ENCODE measurements at regions not wholly inside any gene's neighbourhood (a gene's known extent, or its start where the extent isn't known, plus 50 kb on each side); places are given as distances from the start of the nearest gene placed in this dataset.

DNA sequence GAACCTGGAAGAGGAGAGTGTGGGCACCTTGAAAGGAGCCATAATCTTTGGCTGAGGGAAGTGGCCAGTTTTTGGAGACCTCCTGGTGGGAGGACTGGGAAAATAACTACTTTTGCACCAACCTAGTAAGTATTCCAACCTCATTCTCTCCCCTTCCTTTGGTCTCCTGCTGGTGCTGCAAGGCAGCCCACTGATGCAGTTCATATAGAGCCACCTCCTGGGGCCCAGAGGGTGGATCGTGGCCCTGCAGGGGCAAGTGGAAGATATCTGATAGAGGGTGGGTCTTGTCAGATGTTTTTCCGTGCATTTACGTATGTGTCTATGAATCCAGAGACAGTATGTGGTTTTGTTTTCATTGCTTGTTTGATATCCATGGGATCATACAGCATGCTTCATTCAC is 172.8 kb upstream of the PITX1 start:
- TF ChIP-seq, protein P1, sequence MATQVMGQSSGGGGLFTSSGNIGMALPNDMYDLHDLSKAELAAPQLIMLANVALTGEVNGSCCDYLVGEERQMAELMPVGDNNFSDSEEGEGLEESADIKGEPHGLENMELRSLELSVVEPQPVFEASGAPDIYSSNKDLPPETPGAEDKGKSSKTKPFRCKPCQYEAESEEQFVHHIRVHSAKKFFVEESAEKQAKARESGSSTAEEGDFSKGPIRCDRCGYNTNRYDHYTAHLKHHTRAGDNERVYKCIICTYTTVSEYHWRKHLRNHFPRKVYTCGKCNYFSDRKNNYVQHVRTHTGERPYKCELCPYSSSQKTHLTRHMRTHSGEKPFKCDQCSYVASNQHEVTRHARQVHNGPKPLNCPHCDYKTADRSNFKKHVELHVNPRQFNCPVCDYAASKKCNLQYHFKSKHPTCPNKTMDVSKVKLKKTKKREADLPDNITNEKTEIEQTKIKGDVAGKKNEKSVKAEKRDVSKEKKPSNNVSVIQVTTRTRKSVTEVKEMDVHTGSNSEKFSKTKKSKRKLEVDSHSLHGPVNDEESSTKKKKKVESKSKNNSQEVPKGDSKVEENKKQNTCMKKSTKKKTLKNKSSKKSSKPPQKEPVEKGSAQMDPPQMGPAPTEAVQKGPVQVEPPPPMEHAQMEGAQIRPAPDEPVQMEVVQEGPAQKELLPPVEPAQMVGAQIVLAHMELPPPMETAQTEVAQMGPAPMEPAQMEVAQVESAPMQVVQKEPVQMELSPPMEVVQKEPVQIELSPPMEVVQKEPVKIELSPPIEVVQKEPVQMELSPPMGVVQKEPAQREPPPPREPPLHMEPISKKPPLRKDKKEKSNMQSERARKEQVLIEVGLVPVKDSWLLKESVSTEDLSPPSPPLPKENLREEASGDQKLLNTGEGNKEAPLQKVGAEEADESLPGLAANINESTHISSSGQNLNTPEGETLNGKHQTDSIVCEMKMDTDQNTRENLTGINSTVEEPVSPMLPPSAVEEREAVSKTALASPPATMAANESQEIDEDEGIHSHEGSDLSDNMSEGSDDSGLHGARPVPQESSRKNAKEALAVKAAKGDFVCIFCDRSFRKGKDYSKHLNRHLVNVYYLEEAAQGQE (IDR thresholded peaks at IDR 0.05; ENCODE audit: insufficient read depth in 1 of 2, low read depth in 2 of 2, low read length in 2 of 2) = no peak
- TF ChIP-seq FOXP2 (optimal IDR thresholded peaks at IDR 0.05; ENCODE audit: borderline replicate concordance, extremely low read depth, extremely low read length, insufficient read depth) (no peak), POLR2AphosphoS5 (IDR thresholded peaks at IDR 0.05; ENCODE audit: low read depth, low read length) (no peak), SIN3A (IDR thresholded peaks at IDR 0.05; ENCODE audit: borderline replicate concordance, insufficient read depth, low read length) (no peak), TAF1 (IDR thresholded peaks at IDR 0.05; ENCODE audit: borderline replicate concordance, insufficient read depth, low read length) (no peak)

DNA sequence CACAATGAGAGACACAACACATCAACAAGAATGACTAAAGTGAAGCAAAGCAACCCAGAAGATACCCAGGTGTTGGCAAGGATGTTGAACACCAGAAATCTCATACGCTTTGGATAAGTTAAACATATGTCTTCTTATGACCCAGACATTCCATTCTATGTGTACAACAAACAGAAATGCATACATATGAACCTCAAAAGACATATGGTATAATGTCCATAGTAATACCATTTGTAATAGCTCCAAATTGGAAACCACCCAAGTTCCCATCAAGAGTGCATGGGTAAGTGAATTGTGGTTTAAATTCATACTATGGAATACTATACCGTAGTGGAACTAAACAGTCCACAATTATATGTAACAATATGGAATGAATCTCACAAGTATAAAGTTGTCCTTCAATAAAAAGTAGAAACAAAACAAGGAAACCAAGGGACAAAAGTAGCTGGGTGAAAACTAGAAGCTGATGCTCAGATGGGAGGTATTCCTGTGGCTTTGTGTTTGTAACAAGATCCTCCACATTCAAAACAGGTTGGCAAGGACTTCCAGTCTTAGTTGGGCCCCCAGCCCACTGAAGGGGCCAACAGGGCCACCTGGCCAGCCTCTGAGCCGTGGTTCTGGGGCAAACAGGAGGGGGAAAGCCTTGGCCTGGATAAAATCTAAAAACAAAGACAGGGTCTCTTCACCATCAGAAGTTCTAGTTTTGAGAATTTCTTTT is 171.8 kb upstream of the PITX1 start:
- TF ChIP-seq FOXP2 (optimal IDR thresholded peaks at IDR 0.05; ENCODE audit: borderline replicate concordance, extremely low read depth, extremely low read length, insufficient read depth) = no peak
- no peak for TF ChIP-seq SIN3A (IDR thresholded peaks at IDR 0.05; ENCODE audit: borderline replicate concordance, insufficient read depth, low read length)
- TF ChIP-seq, protein P1 (IDR thresholded peaks at IDR 0.05; ENCODE audit: insufficient read depth in 1 of 2, low read depth in 2 of 2, low read length in 2 of 2) = no peak
- TF ChIP-seq TAF1 (IDR thresholded peaks at IDR 0.05; ENCODE audit: borderline replicate concordance, insufficient read depth, low read length) = no peak
- no peak for TF ChIP-seq POLR2AphosphoS5 (IDR thresholded peaks at IDR 0.05; ENCODE audit: low read depth, low read length)

DNA sequence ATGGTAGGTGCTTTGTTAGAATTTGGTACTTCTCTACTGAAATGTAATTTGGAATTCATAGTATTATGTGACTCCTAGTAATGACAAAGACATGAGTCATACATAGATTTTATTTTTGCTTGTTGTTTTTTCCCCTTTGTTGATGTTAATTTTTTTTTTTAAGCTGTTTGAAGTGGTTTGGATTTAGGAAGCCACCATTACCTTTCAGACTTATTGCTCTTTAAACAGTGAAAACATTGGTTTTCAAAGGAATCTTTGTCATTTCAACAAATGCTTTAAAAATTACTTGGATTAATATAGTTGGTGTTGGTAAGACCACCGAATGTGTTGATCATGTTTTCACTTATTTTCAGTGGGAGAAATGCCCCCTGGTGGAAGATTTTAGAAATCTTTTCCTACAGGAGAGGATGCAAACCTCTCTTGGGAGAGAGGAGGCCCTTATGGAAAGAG is 170.1 kb upstream of the PITX1 start:
- TF ChIP-seq, protein P1 (IDR thresholded peaks at IDR 0.05; ENCODE audit: insufficient read depth in 1 of 2, low read depth in 2 of 2, low read length in 2 of 2) = no peak

DNA sequence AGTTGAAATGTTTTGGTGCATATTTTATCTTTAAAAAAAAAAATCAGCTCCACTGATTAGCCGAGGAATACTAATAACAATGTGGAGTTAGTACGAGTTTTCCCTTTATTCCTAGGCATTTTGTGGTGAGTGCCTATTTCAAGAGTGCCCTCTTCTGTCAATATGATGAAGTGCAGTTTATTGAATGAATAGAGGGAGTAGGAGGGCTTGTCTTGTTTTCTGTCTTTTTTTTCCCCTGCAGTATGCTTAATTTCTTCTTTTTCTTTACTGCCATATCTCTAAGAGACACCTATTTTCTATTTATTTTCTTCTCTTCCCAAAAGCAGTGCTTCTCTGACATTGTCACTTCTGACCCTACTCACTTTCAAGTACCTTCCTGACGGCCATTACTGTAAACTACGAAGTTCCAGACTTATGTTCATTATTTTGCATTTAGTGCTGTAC is 169.6 kb upstream of the PITX1 start:
- TF ChIP-seq, protein P1 (IDR thresholded peaks at IDR 0.05; ENCODE audit: insufficient read depth in 1 of 2, low read depth in 2 of 2, low read length in 2 of 2) = no peak
- TF ChIP-seq TAF1 (IDR thresholded peaks at IDR 0.05; ENCODE audit: borderline replicate concordance, insufficient read depth, low read length) (no peak), SIN3A (IDR thresholded peaks at IDR 0.05; ENCODE audit: borderline replicate concordance, insufficient read depth, low read length) (no peak), POLR2AphosphoS5 (IDR thresholded peaks at IDR 0.05; ENCODE audit: low read depth, low read length) (no peak), FOXP2 (optimal IDR thresholded peaks at IDR 0.05; ENCODE audit: borderline replicate concordance, extremely low read depth, extremely low read length, insufficient read depth) (no peak)

DNA sequence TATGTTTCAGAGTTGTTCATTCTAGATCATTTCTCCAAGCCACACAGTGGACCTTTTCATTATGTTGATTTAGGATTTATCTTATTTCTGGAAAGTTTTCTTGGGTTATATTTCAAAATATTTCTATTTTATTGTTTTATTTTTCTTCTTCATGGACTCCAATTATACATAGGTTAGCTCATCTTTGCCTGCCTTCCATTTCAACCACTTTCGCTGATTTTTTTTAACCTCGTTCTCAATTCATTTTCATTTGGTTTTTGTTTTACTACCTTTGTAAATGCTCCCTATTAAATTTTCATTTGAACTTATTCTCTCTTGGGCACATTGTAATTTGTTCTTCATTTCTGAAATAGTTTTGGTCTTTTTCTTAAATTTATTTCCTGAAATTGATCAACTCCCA is 169.0 kb upstream of the PITX1 start:
- TF ChIP-seq, protein P1 (IDR thresholded peaks at IDR 0.05; ENCODE audit: insufficient read depth in 1 of 2, low read depth in 2 of 2, low read length in 2 of 2) = no peak
- no peak for TF ChIP-seq POLR2AphosphoS5 (IDR thresholded peaks at IDR 0.05; ENCODE audit: low read depth, low read length)
- TF ChIP-seq FOXP2 (optimal IDR thresholded peaks at IDR 0.05; ENCODE audit: borderline replicate concordance, extremely low read depth, extremely low read length, insufficient read depth) = no peak
- no peak for TF ChIP-seq SIN3A (IDR thresholded peaks at IDR 0.05; ENCODE audit: borderline replicate concordance, insufficient read depth, low read length)
- no peak for TF ChIP-seq TAF1 (IDR thresholded peaks at IDR 0.05; ENCODE audit: borderline replicate concordance, insufficient read depth, low read length)
